Fibroblast of lung (primary cell): ENCODE measurements at regions not wholly inside any gene's neighbourhood (a gene's known extent, or its start where the extent isn't known, plus 50 kb on each side); places are given as distances from the start of the nearest gene placed in this dataset.

Experiments used
- DNase-seq, 2 donors: peaks; one replicate each; pipeline versions ENCODE4 v3.0.0 to v3.0.0-alpha.2; 2010; ENCODE audit warnings: low read depth in 2 of 2
- H2AFZ ChIP-seq: 2 replicates; pipeline ENCODE4 v1.5.1; 2012; ENCODE audit warnings: low read length, control low read depth, inconsistent platforms
- H3K27ac ChIP-seq: 2 replicates; pipeline ENCODE4 v1.5.1; 2011; ENCODE audit warnings: low read length, control low read depth; ENCODE audit not compliant: insufficient read depth
- H3K27me3 ChIP-seq: 2 replicates; pipeline ENCODE4 v1.5.1; 2011; ENCODE audit warnings: mild to moderate bottlenecking, low read length; ENCODE audit not compliant: control insufficient read depth, insufficient read depth
- H3K36me3 ChIP-seq: 2 replicates; pipeline ENCODE4 v1.5.1; 2011; ENCODE audit warnings: low read length; ENCODE audit not compliant: control insufficient read depth, insufficient read depth
- H3K4me1 ChIP-seq: 2 replicates; pipeline ENCODE4 v1.5.1; 2011; ENCODE audit warnings: low read length; ENCODE audit not compliant: control insufficient read depth, insufficient read depth; ENCODE audit errors: extremely low read depth
- H3K4me2 ChIP-seq: 2 replicates; pipeline ENCODE4 v1.5.1; 2011; ENCODE audit warnings: low read length, control low read depth; ENCODE audit not compliant: insufficient read depth; ENCODE audit errors: extremely low read depth
- H3K4me3 ChIP-seq, 4 experiments: fragments of 200-600 bp in 1 of 4; sonication (generic) in 1 of 4; replicated peaks in 1 of 4; 2 replicates each; pipeline ENCODE4 v1.5.1; 2011 to 2016; ENCODE audit warnings: low read length in 4 of 4, low read depth in 3 of 4, mild to moderate bottlenecking in 3 of 4, control low read depth in 2 of 4, inconsistent platforms in 1 of 4, mixed read lengths in 1 of 4; ENCODE audit not compliant: insufficient read depth in 1 of 4; ENCODE audit errors: control extremely low read depth in 1 of 4
- H3K79me2 ChIP-seq: 2 replicates; pipeline ENCODE4 v1.5.1; 2012; ENCODE audit warnings: mild to moderate bottlenecking, low read length, inconsistent platforms; ENCODE audit not compliant: control insufficient read depth, insufficient read depth
- H3K9ac ChIP-seq: 2 replicates; pipeline ENCODE4 v1.5.1; 2011; ENCODE audit warnings: mild to moderate bottlenecking, low read length, control low read depth; ENCODE audit not compliant: insufficient read depth
- H3K9me3 ChIP-seq: 2 replicates; pipeline ENCODE4 v1.5.1; 2012; ENCODE audit warnings: low read depth, low read length; ENCODE audit not compliant: control insufficient read depth, insufficient read depth
- H4K20me1 ChIP-seq: 2 replicates; pipeline ENCODE4 v1.5.1; 2011; ENCODE audit warnings: low read length; ENCODE audit not compliant: control insufficient read depth, insufficient read depth; ENCODE audit errors: extremely low read depth
- CTCF ChIP-seq, 2 donors: IDR thresholded peaks in 1 of 2; conservative IDR thresholded peaks in 1 of 2; 1 replicate in 1 of 2; 2 replicates in 1 of 2; pipeline ENCODE4 v1.5.1; 2011 to 2012; ENCODE audit warnings: low read length in 2 of 2, control low read depth in 1 of 2, inconsistent platforms in 1 of 2, low read depth in 1 of 2, mild to moderate bottlenecking in 1 of 2
- EZH2 ChIP-seq: IDR thresholded peaks from 2 replicates; pipeline ENCODE4 v1.5.1; 2012; ENCODE audit warnings: low read length, control low read depth, mild to moderate bottlenecking; ENCODE audit errors: missing control alignments

GRCh38 chr3:81352867-81353266 is 408.6 kb downstream of the GBE1 start:
- Histone ChIP-seq H3K4me1 (no peaks in the 10 kb centered on the region), H3K36me3 (no peaks in the 10 kb centered on the region), H3K4me3 (no peak overlapping the region), H3K27ac (no peak overlapping the region), H4K20me1 (no peaks in the 10 kb centered on the region), H3K9me3 (no peaks in the 10 kb centered on the region), H3K79me2 (no peaks in the 10 kb centered on the region), H2AFZ (no peak overlapping the region), H3K27me3 (no peaks in the 10 kb centered on the region), H3K4me2 (no peak overlapping the region), H3K9ac (no peak overlapping the region)
- TF ChIP-seq EZH2 (no peak), CTCF (conservative IDR thresholded peaks at IDR 0.05 in 1 of 2, IDR thresholded peaks at IDR 0.05 in 1 of 2; ENCODE audit: low read depth in 1 of 2, low read length in 2 of 2) (no peak)
- DNase-seq = peak; percentile 4 to 25

- Histone ChIP-seq H3K27ac (no peak overlapping the region), H3K4me3 (no peak overlapping the region), H3K27me3 (no peaks in the 10 kb centered on the region), H3K79me2 (no peaks in the 10 kb centered on the region), H4K20me1 (no peaks in the 10 kb centered on the region), H3K36me3 (no peaks in the 10 kb centered on the region), H3K9me3 (no peaks in the 10 kb centered on the region), H3K4me2 (no peak overlapping the region), H3K4me1 (no peaks in the 10 kb centered on the region), H2AFZ (no peak overlapping the region), H3K9ac (no peak overlapping the region)
- no peak for DNase-seq
- TF ChIP-seq CTCF (conservative IDR thresholded peaks at IDR 0.05 in 1 of 2, IDR thresholded peaks at IDR 0.05 in 1 of 2; ENCODE audit: low read depth in 1 of 2, low read length in 2 of 2) (no peak), EZH2 (no peak)
Measured at GRCh38 chr3:81349816-81350340, 411.6 kb downstream of the GBE1 start.

- Histone ChIP-seq H3K9ac (no peak overlapping the region), H3K4me2 (no peak overlapping the region), H3K4me1 (no peaks in the 10 kb centered on the region), H3K4me3 (no peak overlapping the region), H3K9me3 (no peaks in the 10 kb centered on the region), H4K20me1 (no peaks in the 10 kb centered on the region), H3K79me2 (no peaks in the 10 kb centered on the region), H3K27me3 (no peaks in the 10 kb centered on the region), H2AFZ (no peak overlapping the region), H3K27ac (no peak overlapping the region), H3K36me3 (no peaks in the 10 kb centered on the region)
- peak; percentile 3 to 35 for DNase-seq
- TF ChIP-seq CTCF (conservative IDR thresholded peaks at IDR 0.05 in 1 of 2, IDR thresholded peaks at IDR 0.05 in 1 of 2; ENCODE audit: low read depth in 1 of 2, low read length in 2 of 2) = peak; percentile 17 to 43
- no peak for TF ChIP-seq EZH2
Measured at GRCh38 chr3:81339040-81339845, 422.2 kb downstream of the GBE1 start.
